GM10266 (cell line): ENCODE measurements at regions not wholly inside any gene's neighbourhood (a gene's known extent, or its start where the extent isn't known, plus 50 kb on each side); places are given as distances from the start of the nearest gene placed in this dataset.

ENCODE experiments used
- DNase-seq: peaks from one replicate; pipeline ENCODE4 v3.0.0; 2012; ENCODE audit errors: extremely low spot score
- TF ChIP-seq, protein P1 (sequence below): IDR thresholded peaks from 2 replicates; pipeline ENCODE4 v1.5.1; 2012; ENCODE audit warnings: mild to moderate bottlenecking, low read depth; ENCODE audit not compliant: control insufficient read depth, insufficient read depth; ENCODE audit errors: missing control alignments

DNA sequence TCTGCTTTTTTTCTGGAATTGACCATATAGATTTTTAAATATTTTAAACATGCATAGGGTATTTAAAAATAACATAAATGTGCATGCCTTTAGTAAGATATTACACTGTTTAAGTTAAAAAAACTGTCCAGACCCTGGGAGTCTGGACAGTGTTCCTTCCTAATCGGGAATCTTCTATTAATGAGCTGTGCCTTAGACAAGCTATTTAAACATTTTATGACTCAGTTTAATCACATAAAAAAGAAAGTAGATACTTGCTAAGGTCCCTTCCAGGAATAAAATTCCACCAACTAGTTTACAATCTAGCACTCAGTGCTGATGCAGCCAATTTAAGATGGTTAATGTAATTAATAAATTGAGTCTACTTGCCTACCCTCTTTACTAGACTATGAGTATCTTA lies 140.4 kb upstream of the DPH6 start:
- DNase-seq = no peak
- TF ChIP-seq, protein P1, sequence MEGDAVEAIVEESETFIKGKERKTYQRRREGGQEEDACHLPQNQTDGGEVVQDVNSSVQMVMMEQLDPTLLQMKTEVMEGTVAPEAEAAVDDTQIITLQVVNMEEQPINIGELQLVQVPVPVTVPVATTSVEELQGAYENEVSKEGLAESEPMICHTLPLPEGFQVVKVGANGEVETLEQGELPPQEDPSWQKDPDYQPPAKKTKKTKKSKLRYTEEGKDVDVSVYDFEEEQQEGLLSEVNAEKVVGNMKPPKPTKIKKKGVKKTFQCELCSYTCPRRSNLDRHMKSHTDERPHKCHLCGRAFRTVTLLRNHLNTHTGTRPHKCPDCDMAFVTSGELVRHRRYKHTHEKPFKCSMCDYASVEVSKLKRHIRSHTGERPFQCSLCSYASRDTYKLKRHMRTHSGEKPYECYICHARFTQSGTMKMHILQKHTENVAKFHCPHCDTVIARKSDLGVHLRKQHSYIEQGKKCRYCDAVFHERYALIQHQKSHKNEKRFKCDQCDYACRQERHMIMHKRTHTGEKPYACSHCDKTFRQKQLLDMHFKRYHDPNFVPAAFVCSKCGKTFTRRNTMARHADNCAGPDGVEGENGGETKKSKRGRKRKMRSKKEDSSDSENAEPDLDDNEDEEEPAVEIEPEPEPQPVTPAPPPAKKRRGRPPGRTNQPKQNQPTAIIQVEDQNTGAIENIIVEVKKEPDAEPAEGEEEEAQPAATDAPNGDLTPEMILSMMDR = no peak

DNA sequence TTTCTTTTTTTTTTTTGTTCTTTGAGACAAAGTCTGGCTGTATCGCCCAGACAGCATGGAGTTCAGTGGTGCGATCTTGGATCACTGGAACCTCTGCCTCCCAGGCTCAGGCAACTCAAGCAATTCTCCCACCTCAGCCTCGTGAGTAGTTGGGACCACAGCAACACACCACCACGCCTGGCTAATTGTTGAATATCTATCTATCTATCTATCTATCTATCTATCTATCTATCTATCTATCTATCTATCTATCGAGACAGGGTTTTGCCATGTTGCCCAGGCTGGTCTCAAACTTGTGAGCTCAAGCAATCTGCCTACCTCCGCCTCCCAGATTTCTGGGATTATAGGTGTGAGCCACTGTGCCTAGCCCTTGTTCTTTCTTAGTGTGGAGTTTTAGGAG lies 143.3 kb upstream of the DPH6 start:
- TF ChIP-seq, protein P1 = no peak
- no peak for DNase-seq

DNA sequence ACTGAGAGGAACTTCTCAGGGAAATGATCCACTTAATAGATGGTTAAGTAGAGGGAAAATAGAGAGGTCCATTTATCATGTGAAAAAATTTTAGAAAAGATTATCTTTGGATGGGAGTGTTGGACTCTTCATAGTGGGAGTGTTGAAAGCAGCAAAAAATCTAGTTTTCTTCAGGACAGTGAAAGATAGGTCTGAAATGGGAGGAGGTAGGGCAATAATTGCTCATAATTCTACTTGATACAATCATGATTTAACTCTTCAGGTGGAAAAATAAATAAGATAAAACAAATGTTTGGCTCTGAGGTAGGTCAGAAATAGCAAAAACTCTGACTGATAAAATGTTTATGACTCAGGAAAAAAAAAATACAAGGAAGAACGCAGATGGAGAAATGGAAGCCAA lies 144.1 kb upstream of the DPH6 start:
- no peak for DNase-seq
- TF ChIP-seq, protein P1 = no peak

DNA sequence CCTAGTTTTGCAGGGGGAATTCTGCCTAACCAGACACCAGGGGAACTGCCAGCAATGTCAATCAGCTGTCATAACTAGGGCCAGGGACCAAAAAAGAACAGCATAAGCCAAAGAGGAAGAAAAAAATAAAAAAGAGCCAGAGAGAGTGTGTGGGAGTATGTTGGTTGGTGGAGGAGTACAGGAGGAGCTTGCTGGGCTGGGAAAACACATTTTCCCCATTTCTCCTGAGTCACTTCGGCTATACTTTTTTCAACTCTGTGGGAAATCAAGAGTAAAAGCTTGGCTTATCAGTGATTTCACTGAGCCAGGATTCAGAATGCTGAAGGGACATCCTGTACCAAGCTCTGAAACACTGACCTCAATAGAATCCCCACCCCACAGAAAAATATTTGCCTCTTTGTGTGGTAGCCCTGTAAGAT lies 144.7 kb upstream of the DPH6 start:
- DNase-seq = no peak
- TF ChIP-seq, protein P1 = no peak

DNA sequence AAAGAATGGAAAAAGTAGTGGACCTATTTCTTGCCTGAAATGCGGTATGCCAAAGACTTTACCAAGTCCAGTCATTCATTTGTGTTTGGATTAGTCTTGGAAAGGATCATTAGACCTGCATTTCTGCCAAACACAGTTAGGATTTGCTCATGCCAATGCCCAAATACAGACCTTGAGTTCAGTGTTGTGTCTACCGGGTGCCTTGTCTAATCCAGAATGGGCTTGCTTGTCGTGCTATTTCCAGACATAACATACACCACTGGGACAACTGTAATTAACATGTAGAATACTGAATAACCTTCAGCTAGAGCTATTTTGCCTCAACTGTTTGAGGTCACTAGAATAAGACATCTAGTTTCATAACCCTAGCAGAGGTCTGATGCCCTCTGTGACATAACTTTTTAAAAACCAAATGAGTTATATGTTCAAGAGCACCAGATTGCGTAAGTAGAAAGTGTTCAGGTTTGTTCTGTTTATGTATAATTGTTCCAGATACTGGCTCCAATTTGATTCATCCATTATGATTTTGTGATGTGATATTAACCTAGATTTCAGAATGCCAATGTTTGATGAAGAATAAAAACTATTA lies 145.3 kb upstream of the DPH6 start:
- no peak for DNase-seq
- TF ChIP-seq, protein P1 = no peak

DNA sequence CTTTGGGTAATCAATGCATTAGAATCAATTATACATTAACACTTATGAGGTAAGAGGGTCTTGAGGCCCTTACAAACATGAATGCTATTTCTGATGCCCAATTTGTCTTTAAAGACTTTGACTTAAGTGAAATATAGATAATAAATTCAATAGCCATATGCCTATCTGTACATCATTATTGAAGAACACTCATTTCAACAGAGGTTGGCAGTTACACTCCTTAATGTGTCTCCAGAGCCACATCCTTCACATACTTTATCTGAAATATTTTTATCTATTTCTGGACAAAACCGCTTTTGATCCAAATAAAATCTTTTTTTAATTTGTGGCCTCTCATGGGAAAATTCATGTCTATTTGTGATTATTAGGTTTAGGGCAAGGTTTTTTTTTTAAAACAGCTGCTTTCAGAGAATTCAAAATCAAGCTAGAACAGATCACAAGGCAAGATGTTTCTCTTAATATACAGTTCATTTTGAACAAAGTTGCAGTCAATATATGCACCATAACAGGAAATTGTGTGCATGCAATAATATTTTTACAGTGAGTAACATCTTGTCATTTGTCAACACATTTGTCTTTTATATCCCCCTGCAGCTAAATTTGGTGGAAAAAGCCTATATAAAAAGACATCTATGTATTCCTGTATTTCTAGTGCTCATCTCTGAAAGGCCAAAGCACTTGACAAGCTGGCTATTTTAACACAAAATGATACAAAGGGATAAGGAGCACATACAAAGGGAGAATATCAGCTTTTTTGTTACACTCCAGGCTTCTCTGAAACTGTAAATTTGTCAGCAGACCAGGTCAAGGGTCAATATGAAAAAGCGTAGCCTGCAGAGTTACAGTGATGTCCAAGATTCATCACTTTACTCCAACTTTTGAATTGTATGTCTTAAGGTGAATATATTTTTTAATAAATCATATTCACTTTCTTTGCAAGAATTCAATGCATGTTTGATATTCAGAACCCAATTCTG lies 146.2 kb upstream of the DPH6 start:
- no peak for DNase-seq
- TF ChIP-seq, protein P1 = no peak

DNA sequence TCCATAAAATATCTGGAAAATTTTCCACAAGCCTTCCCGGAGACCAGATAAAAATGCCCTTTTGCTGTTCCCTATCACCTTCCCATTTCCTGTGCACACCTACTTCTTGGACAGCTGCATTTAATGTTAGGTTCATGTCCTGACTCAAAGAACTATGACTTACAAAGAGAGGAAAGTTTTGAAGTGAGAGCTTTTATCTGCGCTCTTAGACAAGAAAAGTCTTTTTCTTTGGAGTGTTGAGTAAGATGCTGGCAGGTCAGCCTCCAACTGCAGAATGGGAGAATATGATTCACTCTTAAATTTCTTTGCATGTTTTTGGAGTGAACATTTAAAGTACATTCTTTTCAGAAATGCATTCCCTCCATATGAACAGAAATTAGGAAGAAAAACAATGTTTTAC lies 147.3 kb upstream of the DPH6 start:
- no peak for DNase-seq
- TF ChIP-seq, protein P1 = no peak
